ENCODE measurements at regions not wholly inside any gene's neighbourhood (a gene's known extent, or its start where the extent isn't known, plus 50 kb on each side); places are given as distances from the start of the nearest gene placed in this dataset.
"Not testable (repeated sequence)": the region's sequence is repeated elsewhere in the genome, so short reads cannot be mapped to it uniquely, and the experiment has no call there.

DNA sequence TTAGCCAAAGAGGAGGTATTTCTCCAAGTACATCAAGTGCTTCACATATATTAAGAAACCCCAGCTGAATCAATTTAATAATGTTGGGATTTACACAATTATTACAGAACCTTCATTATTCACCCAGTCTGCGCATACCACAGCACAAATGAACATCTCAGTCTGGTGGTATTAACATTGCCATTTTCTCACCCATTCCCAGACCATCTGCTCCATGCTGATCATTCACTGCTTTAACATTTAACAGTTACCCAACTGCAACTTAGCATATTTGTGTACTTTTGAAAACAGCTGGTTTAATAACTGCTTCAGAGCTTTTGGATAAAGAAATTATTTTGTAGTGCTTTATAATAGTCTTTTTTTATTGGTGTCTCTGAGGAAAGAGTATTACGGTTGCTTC is 1072.1 kb downstream of the NXPH1 start:
- no peak for ATAC-seq (ENCODE audit: insufficient number of reproducible peaks, low FRiP score, low read depth)
- Histone ChIP-seq H3K4me3 (no peak overlapping the region), H3K27ac (no peak overlapping the region), H3K36me3 (no peaks in the 10 kb centered on the region), H3K27me3 (replicated peaks; ENCODE audit: insufficient read depth) (no peaks in the 10 kb centered on the region), H3K4me1 (ENCODE audit: control insufficient read depth in 1 of 2, low read depth in 2 of 2) (no peaks in the 10 kb centered on the region), H3K9me3 (no peaks in the 10 kb centered on the region)
- TF ChIP-seq, protein P1, sequence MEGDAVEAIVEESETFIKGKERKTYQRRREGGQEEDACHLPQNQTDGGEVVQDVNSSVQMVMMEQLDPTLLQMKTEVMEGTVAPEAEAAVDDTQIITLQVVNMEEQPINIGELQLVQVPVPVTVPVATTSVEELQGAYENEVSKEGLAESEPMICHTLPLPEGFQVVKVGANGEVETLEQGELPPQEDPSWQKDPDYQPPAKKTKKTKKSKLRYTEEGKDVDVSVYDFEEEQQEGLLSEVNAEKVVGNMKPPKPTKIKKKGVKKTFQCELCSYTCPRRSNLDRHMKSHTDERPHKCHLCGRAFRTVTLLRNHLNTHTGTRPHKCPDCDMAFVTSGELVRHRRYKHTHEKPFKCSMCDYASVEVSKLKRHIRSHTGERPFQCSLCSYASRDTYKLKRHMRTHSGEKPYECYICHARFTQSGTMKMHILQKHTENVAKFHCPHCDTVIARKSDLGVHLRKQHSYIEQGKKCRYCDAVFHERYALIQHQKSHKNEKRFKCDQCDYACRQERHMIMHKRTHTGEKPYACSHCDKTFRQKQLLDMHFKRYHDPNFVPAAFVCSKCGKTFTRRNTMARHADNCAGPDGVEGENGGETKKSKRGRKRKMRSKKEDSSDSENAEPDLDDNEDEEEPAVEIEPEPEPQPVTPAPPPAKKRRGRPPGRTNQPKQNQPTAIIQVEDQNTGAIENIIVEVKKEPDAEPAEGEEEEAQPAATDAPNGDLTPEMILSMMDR (IDR thresholded peaks at IDR 0.05) = no peak
- no peak for DNase-seq (ENCODE audit: low spot score)

DNA sequence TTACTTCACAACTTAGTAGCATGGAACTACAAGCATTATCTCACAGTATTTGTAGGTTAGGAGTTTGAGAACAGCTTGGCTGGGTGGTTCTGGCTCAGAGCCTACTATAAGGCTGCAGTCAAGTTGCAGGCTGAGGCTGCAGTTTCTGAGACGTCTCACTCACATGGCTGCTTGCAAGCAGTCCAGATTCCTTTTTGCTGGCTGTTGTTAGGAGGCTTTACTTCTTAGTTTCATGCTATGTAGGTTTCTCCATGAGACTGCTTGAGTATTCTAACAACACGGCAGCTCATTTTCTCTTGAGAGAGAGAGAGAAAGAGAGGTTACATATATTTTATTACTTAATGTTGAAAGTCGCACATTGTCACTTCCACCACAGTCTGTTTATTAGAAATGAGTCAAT is 1073.9 kb downstream of the NXPH1 start:
- DNase-seq (ENCODE audit: low spot score) (no peak), ATAC-seq (ENCODE audit: insufficient number of reproducible peaks, low FRiP score, low read depth) (no peak)
- Histone ChIP-seq H3K36me3 (no peaks in the 10 kb centered on the region), H3K27ac (no peak overlapping the region), H3K4me3 (no peak overlapping the region), H3K27me3 (replicated peaks; ENCODE audit: insufficient read depth) (no peaks in the 10 kb centered on the region), H3K4me1 (ENCODE audit: control insufficient read depth in 1 of 2, low read depth in 2 of 2) (no peaks in the 10 kb centered on the region), H3K9me3 (no peaks in the 10 kb centered on the region)
- TF ChIP-seq, protein P1 (IDR thresholded peaks at IDR 0.05) = no peak

DNA sequence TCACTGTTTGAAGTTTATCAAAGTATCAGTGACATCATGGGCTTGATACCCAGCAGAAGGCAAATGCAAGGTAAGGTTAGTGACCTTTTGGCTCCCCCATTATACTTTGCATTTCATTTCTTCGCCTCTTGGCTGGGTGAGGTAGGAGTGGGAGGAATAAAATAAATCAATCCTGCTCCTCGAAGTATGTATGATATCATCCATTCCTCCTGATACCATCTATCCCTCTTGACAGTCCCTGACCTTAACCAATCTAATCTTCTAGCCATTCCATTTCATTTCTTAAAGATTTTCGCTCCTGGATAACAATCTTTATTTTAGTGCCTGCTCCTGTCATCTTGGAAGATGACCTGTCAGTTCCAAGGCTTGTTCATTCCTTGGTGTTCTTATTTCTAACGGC is 1083.3 kb downstream of the NXPH1 start:
- DNase-seq (ENCODE audit: low spot score) (no peak), ATAC-seq (ENCODE audit: insufficient number of reproducible peaks, low FRiP score, low read depth) (no peak)
- Histone ChIP-seq H3K9me3 (no peaks in the 10 kb centered on the region), H3K4me3 (no peak overlapping the region), H3K36me3 (no peaks in the 10 kb centered on the region), H3K27me3 (replicated peaks; ENCODE audit: insufficient read depth) (no peaks in the 10 kb centered on the region), H3K4me1 (ENCODE audit: control insufficient read depth in 1 of 2, low read depth in 2 of 2) (no peaks in the 10 kb centered on the region), H3K27ac (no peak overlapping the region)
- TF ChIP-seq, protein P1 (IDR thresholded peaks at IDR 0.05) = no peak

DNA sequence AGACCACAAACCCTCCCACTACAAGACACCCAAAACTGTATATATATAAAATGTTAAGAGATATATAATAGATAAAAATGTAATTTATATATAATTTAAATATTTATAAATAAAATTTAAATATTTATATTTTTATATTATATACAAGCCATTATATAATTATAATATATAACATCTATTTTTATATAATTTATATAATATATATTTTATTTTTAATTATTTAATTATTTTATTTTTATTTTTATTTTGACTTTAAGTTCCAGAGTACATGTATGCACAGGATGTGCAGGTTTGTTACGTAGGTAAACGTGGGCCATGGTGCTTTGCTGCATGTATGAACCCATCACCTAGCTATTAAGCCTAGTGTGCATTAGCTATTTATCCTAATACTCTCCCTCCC is 1090.2 kb downstream of the NXPH1 start:
- H3K4me3 ChIP-seq = no peak overlapping the region
- ATAC-seq (ENCODE audit: insufficient number of reproducible peaks, low FRiP score, low read depth) (no peak), DNase-seq (ENCODE audit: low spot score) (no peak)
- no peaks in the 10 kb centered on the region for H3K9me3 ChIP-seq
- no peaks in the 10 kb centered on the region for H3K27me3 ChIP-seq (replicated peaks; ENCODE audit: insufficient read depth)
- no peaks in the 10 kb centered on the region for H3K4me1 ChIP-seq (ENCODE audit: control insufficient read depth in 1 of 2, low read depth in 2 of 2)
- TF ChIP-seq, protein P1 (IDR thresholded peaks at IDR 0.05) = no peak
- no peak overlapping the region for H3K27ac ChIP-seq
- no peaks in the 10 kb centered on the region for H3K36me3 ChIP-seq

DNA sequence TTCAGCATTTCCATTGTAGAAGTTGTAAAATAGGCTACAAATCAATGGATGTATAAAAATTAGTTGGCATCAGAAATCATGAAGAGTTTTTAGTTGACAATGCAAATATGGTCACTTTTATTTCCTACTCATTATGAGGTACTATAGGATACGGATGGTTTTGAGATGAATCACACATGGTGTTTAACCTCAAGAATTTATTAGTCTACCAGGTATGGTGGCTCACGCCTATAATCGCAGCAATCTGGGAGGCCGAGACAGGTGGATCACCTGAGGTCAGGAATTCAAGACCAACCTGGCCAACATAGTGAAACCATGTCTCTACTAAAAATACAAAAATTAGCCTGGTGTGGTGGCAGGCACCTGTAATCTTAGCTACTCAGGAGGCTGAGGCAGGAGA is 1119.0 kb downstream of the NXPH1 start:
- ATAC-seq (ENCODE audit: insufficient number of reproducible peaks, low FRiP score, low read depth); H3K9me3 ChIP-seq; H3K27ac ChIP-seq; H3K4me3 ChIP-seq; H3K27me3 ChIP-seq (replicated peaks; ENCODE audit: insufficient read depth); DNase-seq (ENCODE audit: low spot score); H3K4me1 ChIP-seq (ENCODE audit: control insufficient read depth in 1 of 2, low read depth in 2 of 2); H3K36me3 ChIP-seq: not testable (repeated sequence)

DNA sequence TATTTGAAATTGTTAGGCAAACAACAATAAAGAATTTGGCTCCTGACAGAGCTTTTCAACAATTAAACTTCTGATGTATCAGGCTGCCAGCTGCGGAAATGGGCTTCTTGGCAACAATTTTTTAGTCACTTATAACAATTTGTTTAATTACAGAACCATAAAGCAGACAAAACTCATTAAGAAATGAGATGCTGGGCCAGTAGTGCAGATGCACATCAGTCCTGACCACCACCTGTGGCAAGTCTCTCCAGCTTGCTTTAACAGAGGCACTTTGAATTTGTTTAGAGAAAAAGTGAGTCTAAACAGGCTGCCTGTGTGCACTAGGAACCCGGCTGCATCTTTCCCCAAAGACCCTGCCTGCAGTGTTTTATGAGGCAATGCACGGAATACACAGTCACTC is 1124.4 kb downstream of the NXPH1 start:
- DNase-seq (ENCODE audit: low spot score) (no peak), ATAC-seq (ENCODE audit: insufficient number of reproducible peaks, low FRiP score, low read depth) (no peak)
- H3K4me3 ChIP-seq = no peak overlapping the region
- no peaks in the 10 kb centered on the region for H3K4me1 ChIP-seq (ENCODE audit: control insufficient read depth in 1 of 2, low read depth in 2 of 2)
- no peaks in the 10 kb centered on the region for H3K36me3 ChIP-seq
- H3K9me3 ChIP-seq = no peaks in the 10 kb centered on the region
- H3K27me3 ChIP-seq (replicated peaks; ENCODE audit: insufficient read depth) = no peaks in the 10 kb centered on the region
- TF ChIP-seq, protein P1 (IDR thresholded peaks at IDR 0.05) = no peak
- no peak overlapping the region for H3K27ac ChIP-seq

All from thoracic aorta (tissue), 2 donors.